ENCODE measurements at regions not wholly inside any gene's neighbourhood (a gene's known extent, or its start where the extent isn't known, plus 50 kb on each side); places are given as distances from the start of the nearest gene placed in this dataset.

GRCh38 chr3:56870436-56870835, 68.7 kb upstream of the ARHGEF3 start:
- TF ChIP-seq, protein P1, sequence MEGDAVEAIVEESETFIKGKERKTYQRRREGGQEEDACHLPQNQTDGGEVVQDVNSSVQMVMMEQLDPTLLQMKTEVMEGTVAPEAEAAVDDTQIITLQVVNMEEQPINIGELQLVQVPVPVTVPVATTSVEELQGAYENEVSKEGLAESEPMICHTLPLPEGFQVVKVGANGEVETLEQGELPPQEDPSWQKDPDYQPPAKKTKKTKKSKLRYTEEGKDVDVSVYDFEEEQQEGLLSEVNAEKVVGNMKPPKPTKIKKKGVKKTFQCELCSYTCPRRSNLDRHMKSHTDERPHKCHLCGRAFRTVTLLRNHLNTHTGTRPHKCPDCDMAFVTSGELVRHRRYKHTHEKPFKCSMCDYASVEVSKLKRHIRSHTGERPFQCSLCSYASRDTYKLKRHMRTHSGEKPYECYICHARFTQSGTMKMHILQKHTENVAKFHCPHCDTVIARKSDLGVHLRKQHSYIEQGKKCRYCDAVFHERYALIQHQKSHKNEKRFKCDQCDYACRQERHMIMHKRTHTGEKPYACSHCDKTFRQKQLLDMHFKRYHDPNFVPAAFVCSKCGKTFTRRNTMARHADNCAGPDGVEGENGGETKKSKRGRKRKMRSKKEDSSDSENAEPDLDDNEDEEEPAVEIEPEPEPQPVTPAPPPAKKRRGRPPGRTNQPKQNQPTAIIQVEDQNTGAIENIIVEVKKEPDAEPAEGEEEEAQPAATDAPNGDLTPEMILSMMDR (IDR thresholded peaks at IDR 0.05; ENCODE audit: low read length), result no peak
- no peak for TF ChIP-seq EZH2 (IDR thresholded peaks at IDR 0.05; ENCODE audit: borderline replicate concordance, low read length)
